Upper lobe of left lung (tissue), 4 donors: ENCODE measurements at regions not wholly inside any gene's neighbourhood (a gene's known extent, or its start where the extent isn't known, plus 50 kb on each side); places are given as distances from the start of the nearest gene placed in this dataset.

Source experiments
- EP300 ChIP-seq, 4 donors: sonication (generic); formaldehyde crosslinking; IDR thresholded peaks; one replicate each; pipeline ENCODE4 v1.5.1; 2017; ENCODE audit warnings: antibody characterized with exemption in 4 of 4, control low read depth in 2 of 4
- POLR2A ChIP-seq, 4 donors: fragments of 450-650 bp; IDR thresholded peaks; one replicate each; pipeline ENCODE4 v1.5.1; 2016 to 2017; ENCODE audit warnings: antibody characterized with exemption in 4 of 4, mild to moderate bottlenecking in 2 of 4
- POLR2AphosphoS5 ChIP-seq, 2 donors: sonication (generic); formaldehyde crosslinking; IDR thresholded peaks; one replicate each; pipeline ENCODE4 v1.5.1; 2017; ENCODE audit warnings: antibody characterized with exemption in 2 of 2
- TF ChIP-seq, protein P1 (sequence below), 6 experiments: fragments of 450-650 bp in 4 of 6; fragments of 200-600 bp in 2 of 6; sonication (generic) in 2 of 6; IDR thresholded peaks; one replicate each; pipeline ENCODE4 v1.5.1; 2016 to 2019; ENCODE audit warnings: antibody characterized with exemption in 6 of 6

- TF ChIP-seq POLR2A (IDR thresholded peaks at IDR 0.05) (no peak), EP300 (IDR thresholded peaks at IDR 0.05) (no peak), POLR2AphosphoS5 (IDR thresholded peaks at IDR 0.05) (no peak)
- TF ChIP-seq, protein P1, sequence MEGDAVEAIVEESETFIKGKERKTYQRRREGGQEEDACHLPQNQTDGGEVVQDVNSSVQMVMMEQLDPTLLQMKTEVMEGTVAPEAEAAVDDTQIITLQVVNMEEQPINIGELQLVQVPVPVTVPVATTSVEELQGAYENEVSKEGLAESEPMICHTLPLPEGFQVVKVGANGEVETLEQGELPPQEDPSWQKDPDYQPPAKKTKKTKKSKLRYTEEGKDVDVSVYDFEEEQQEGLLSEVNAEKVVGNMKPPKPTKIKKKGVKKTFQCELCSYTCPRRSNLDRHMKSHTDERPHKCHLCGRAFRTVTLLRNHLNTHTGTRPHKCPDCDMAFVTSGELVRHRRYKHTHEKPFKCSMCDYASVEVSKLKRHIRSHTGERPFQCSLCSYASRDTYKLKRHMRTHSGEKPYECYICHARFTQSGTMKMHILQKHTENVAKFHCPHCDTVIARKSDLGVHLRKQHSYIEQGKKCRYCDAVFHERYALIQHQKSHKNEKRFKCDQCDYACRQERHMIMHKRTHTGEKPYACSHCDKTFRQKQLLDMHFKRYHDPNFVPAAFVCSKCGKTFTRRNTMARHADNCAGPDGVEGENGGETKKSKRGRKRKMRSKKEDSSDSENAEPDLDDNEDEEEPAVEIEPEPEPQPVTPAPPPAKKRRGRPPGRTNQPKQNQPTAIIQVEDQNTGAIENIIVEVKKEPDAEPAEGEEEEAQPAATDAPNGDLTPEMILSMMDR (IDR thresholded peaks at IDR 0.05), result no peak
These were observed 99.8 kb downstream of the TDRD15 start for GRCh38 chr2:21223618-21224017.
